IMR-90 (cell line): ENCODE measurements at regions not wholly inside any gene's neighbourhood (a gene's known extent, or its start where the extent isn't known, plus 50 kb on each side); places are given as distances from the start of the nearest gene placed in this dataset.
A peak's percentile ranks its signal among the peaks of the same experiment; 100 is the strongest.

Experiments used
- ATAC-seq: fragments of 200-7000 bp; cut with Tn5 transposase; 2 replicates; pipeline ENCODE4 v1.9.1; 2020; ENCODE audit warnings: low read depth, mild to moderate bottlenecking, moderate library complexity
- BruUV-seq: library from RNA; stranded (reverse); fragments of 400-500 nt; replicated peaks from 2 replicates; lab custom pipeline; 2021; lab: Mats Ljungman, UMichigan
- CTCF ChIA-PET: fragments of 300-600 bp; formaldehyde crosslinking; extraction: SDS; loops from one replicate; lab custom pipeline; 2021; ENCODE audit warnings: antibody characterized with exemption; lab: Yijun Ruan, JAX
- POLR2A ChIA-PET: fragments of 300-600 bp; sonication (Branson Sonifier 250); formaldehyde crosslinking; loops from one replicate; lab custom pipeline; 2022; ENCODE audit warnings: antibody characterized with exemption; ENCODE audit not compliant: unreplicated experiment; lab: Charles Lee
- DNase-seq: peaks from one replicate; pipeline ENCODE4 v3.0.0; 2013
- H2AFZ ChIP-seq: replicated peaks from 2 replicates; pipeline ENCODE3; 2013; ENCODE audit warnings: low read length, mild to moderate bottlenecking; ENCODE audit not compliant: poor library complexity
- H2AK5ac ChIP-seq: 2 replicates; pipeline ENCODE4 v1.6.1; 2013; ENCODE audit warnings: low read depth, low read length, inconsistent platforms
- H2AK9ac ChIP-seq: replicated peaks from 2 replicates; pipeline ENCODE3; 2013; ENCODE audit warnings: mild to moderate bottlenecking, low read depth, low read length, moderate library complexity; ENCODE audit not compliant: poor library complexity
- H2BK120ac ChIP-seq: 2 replicates; pipeline ENCODE4 v1.6.1; 2013; ENCODE audit warnings: low read depth, low read length, inconsistent platforms
- H2BK15ac ChIP-seq: 3 replicates; pipeline ENCODE4 v1.6.1; 2013; ENCODE audit warnings: low read depth, low read length, inconsistent platforms
- H2BK20ac ChIP-seq: 2 replicates; pipeline ENCODE4 v1.6.1; 2013; ENCODE audit warnings: low read depth, mild to moderate bottlenecking, inconsistent platforms, low read length, moderate library complexity
- H2BK5ac ChIP-seq: 2 replicates; pipeline ENCODE4 v1.6.1; 2013; ENCODE audit warnings: mild to moderate bottlenecking, low read depth, low read length, inconsistent platforms; ENCODE audit not compliant: poor library complexity, severe bottlenecking
- H3K14ac ChIP-seq: replicated peaks from 2 replicates; pipeline ENCODE4 v1.6.1; 2013; ENCODE audit warnings: low read depth, low read length, inconsistent platforms
- H3K18ac ChIP-seq: 2 replicates; pipeline ENCODE4 v1.6.1; 2013; ENCODE audit warnings: low read depth, low read length, control low read depth
- H3K23ac ChIP-seq: 2 replicates; pipeline ENCODE4 v1.6.1; 2013; ENCODE audit warnings: low read depth, low read length, inconsistent platforms
- H3K27ac ChIP-seq: 2 replicates; pipeline ENCODE4 v1.5.1; 2013; ENCODE audit warnings: mild to moderate bottlenecking, control low read depth, low read length; ENCODE audit not compliant: insufficient read depth
- H3K27me3 ChIP-seq: 2 replicates; pipeline ENCODE4 v1.6.1; 2013; ENCODE audit warnings: low read length; ENCODE audit not compliant: control insufficient read depth, insufficient read depth
- H3K36me3 ChIP-seq: 2 replicates; pipeline ENCODE4 v1.6.1; 2013; ENCODE audit warnings: low read length, mixed read lengths; ENCODE audit not compliant: control insufficient read depth, insufficient read depth
- H3K4ac ChIP-seq: 2 replicates; pipeline ENCODE4 v1.6.1; 2013; ENCODE audit warnings: low read depth, low read length, inconsistent platforms
- H3K4me1 ChIP-seq: 2 replicates; pipeline ENCODE4 v1.6.1; 2013; ENCODE audit warnings: low read length, mixed read lengths; ENCODE audit not compliant: control insufficient read depth, insufficient read depth
- H3K4me2 ChIP-seq: 2 replicates; pipeline ENCODE4 v1.6.1; 2013; ENCODE audit warnings: low read depth, mild to moderate bottlenecking, control low read depth, low read length, moderate library complexity
- H3K4me3 ChIP-seq: 2 replicates; pipeline ENCODE4 v1.5.1; 2013; ENCODE audit warnings: low read depth, mild to moderate bottlenecking, control low read depth, low read length, moderate library complexity; ENCODE audit not compliant: insufficient read depth
- H3K56ac ChIP-seq: 2 replicates; pipeline ENCODE4 v1.6.1; 2013; ENCODE audit warnings: low read length, inconsistent platforms; ENCODE audit not compliant: insufficient read depth; ENCODE audit errors: extremely low read depth
- H3K79me1 ChIP-seq, 2 experiments: 2 replicates each; pipeline ENCODE4 v1.6.1; 2013; ENCODE audit warnings: low read length in 2 of 2, inconsistent platforms in 1 of 2, low read depth in 1 of 2
- H3K9ac ChIP-seq: 2 replicates; pipeline ENCODE4 v1.6.1; 2013; ENCODE audit warnings: low read depth, low read length, control low read depth
- H3K9me1 ChIP-seq: 2 replicates; pipeline ENCODE4 v1.6.1; 2013; ENCODE audit warnings: low read length, inconsistent platforms; ENCODE audit not compliant: insufficient read depth
- H3K9me3 ChIP-seq: 2 replicates; pipeline ENCODE4 v1.6.1; 2013; ENCODE audit warnings: low read length; ENCODE audit not compliant: control insufficient read depth, insufficient read depth
- H4K20me1 ChIP-seq: 2 replicates; pipeline ENCODE4 v1.6.1; 2013; ENCODE audit warnings: low read length, inconsistent platforms; ENCODE audit not compliant: insufficient read depth
- H4K5ac ChIP-seq: 2 replicates; pipeline ENCODE4 v1.6.1; 2013; ENCODE audit warnings: mild to moderate bottlenecking, low read depth, low read length, control low read depth
- H4K8ac ChIP-seq, 2 experiments: 2 replicates each; pipeline ENCODE4 v1.6.1; 2013; ENCODE audit warnings: low read depth in 2 of 2, low read length in 2 of 2, control low read depth in 1 of 2, inconsistent platforms in 1 of 2
- H4K91ac ChIP-seq: 2 replicates; pipeline ENCODE4 v1.6.1; 2013; ENCODE audit warnings: low read depth, low read length, inconsistent platforms; ENCODE audit not compliant: insufficient read depth
- BHLHE40 ChIP-seq: fragments of 150-350 bp; IDR thresholded peaks from 2 replicates; pipeline ENCODE4 v1.6.1; 2016; ENCODE audit warnings: mild to moderate bottlenecking, low read depth, low read length
- CEBPB ChIP-seq: IDR thresholded peaks from 2 replicates; pipeline ENCODE4 v1.6.1; 2012; ENCODE audit warnings: low read depth, low read length, improper control_type of control experiment
- CHD1 ChIP-seq: IDR thresholded peaks from 2 replicates; pipeline ENCODE4 v1.6.1; 2012; ENCODE audit warnings: low read depth, low read length, improper control_type of control experiment
- FOS ChIP-seq: fragments of 150-350 bp; IDR thresholded peaks from 2 replicates; pipeline ENCODE4 v1.6.1; 2016; ENCODE audit warnings: low read depth, low read length
- MAFK ChIP-seq: IDR thresholded peaks from 2 replicates; pipeline ENCODE4 v1.6.1; 2012; ENCODE audit warnings: low read depth, low read length, improper control_type of control experiment
- MAZ ChIP-seq: IDR thresholded peaks from 2 replicates; pipeline ENCODE4 v1.6.1; 2012; ENCODE audit warnings: low read depth, mild to moderate bottlenecking, low read length, improper control_type of control experiment, moderate library complexity, borderline replicate concordance
- MXI1 ChIP-seq: IDR thresholded peaks from 2 replicates; pipeline ENCODE4 v1.6.1; 2012; ENCODE audit warnings: low read depth, mild to moderate bottlenecking, low read length, moderate library complexity, borderline replicate concordance
- NFE2L2 ChIP-seq: fragments of 150-350 bp; IDR thresholded peaks from 2 replicates; pipeline ENCODE4 v1.6.1; 2016; ENCODE audit warnings: low read depth, mild to moderate bottlenecking, low read length
- POLR2A ChIP-seq: IDR thresholded peaks from 2 replicates; pipeline ENCODE4 v1.6.1; 2012; ENCODE audit warnings: mild to moderate bottlenecking, low read depth, low read length
- RAD21 ChIP-seq: IDR thresholded peaks from 2 replicates; pipeline ENCODE4 v1.6.1; 2012; ENCODE audit warnings: low read length, improper control_type of control experiment
- RCOR1 ChIP-seq: IDR thresholded peaks from 2 replicates; pipeline ENCODE4 v1.6.1; 2012; ENCODE audit warnings: mild to moderate bottlenecking, low read length, improper control_type of control experiment; ENCODE audit not compliant: insufficient replicate concordance
- whole genome bisulfite sequencing, 2 experiments: methylation state at CpG; one replicate each; pipeline versions ENCODE4 v1.1.5 to v1.1.7; 2013; ENCODE audit warnings: missing lambda C conversion rate in 2 of 2; ENCODE audit not compliant: insufficient read length in 1 of 2; ENCODE audit errors: extremely low coverage in 2 of 2; 5-methylcytosine and 5-hydroxymethylcytosine counted together
- dilution Hi-C: fragments of 300-500 bp; cut with HindIII; formaldehyde crosslinking; loops from one replicate; pipeline ENCODE4 v1.14.3; 2018; ENCODE audit warnings: low sequenced_read_pairs; ENCODE audit not compliant: unreplicated experiment
- in situ Hi-C: fragments of 300-500 bp; cut with MboI; formaldehyde crosslinking; loops from 3 replicates; pipeline ENCODE4 v1.14.3; 2019; ENCODE audit warnings: low sequenced_read_pairs, inconsistent platforms, mixed read lengths
- intact Hi-C: fragments of 100-400 bp; cut with micrococcal nuclease; formaldehyde crosslinking; loops from 2 replicates; pipeline ENCODE4 v1.10.0; 2022
- TF ChIP-seq, protein P1 (sequence below): fragments of 150-350 bp; IDR thresholded peaks from 2 replicates; pipeline ENCODE4 v1.6.1; 2017; ENCODE audit warnings: mild to moderate bottlenecking, antibody characterized with exemption, low read length, low read depth

DNA sequence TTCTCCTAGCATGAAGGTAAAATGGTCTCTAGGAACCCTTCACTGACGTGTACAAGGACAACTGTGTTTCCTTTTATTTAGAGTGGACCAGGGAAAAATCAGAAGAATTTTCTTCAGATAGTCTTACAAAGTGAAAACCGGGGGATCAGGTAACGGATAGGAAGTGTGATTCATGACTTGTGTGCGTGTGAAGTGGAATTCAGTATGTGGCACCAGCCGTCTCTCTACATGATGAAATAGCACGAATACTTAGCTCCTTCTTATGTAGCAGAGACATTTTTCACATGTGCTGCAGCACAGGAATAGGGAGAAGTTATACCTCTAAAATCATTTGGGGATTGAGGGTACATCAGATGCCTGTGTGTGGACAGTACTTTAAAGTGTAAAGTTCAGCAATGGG lies 159.2 kb downstream of the MEX3B start:
- in situ Hi-C loops: no loop called here
- H2BK20ac ChIP-seq: no peak overlapping the region; the same call in 1 of the 2 replicates

More for the DNA sequence above, 159.2 kb downstream of the MEX3B start:
- Histone ChIP-seq H3K27ac (no peak overlapping the region), H2BK5ac (no peak overlapping the region), H4K8ac (no peak overlapping the region), H3K23ac (no peak overlapping the region), H3K9me1 (peaks cover 16% of the 10 kb centered on the region), H4K20me1 (no peaks in the 10 kb centered on the region), H3K9ac (no peak overlapping the region), H3K4me1 (peaks cover 12% of the 10 kb centered on the region), H4K91ac (no peak overlapping the region), H3K27me3 (no peaks in the 10 kb centered on the region), H2AK9ac (no peak overlapping the region), H2BK120ac (no peak overlapping the region; the same call in 1 of the 2 replicates), H3K9me3 (no peaks in the 10 kb centered on the region), H3K36me3 (no peaks in the 10 kb centered on the region), H3K4me3 (no peak overlapping the region), H3K18ac (no peak overlapping the region), H3K14ac (no peak overlapping the region), H3K79me1 (no peaks in the 10 kb centered on the region), H2BK15ac (no peak overlapping the region), H4K5ac (no peak overlapping the region), H3K4me2 (no peak overlapping the region), H3K4ac (no peak overlapping the region), H2AFZ (no peak overlapping the region), H3K56ac (no peak overlapping the region), H2AK5ac (no peak overlapping the region)
- BruUV-seq: no TSS peak
- ChIA-PET POLR2A (no interaction called here), CTCF (no interaction called here)
- dilution Hi-C loops (no loop called here), intact Hi-C loops (no loop called here)
- DNase-seq: peak; percentile 59
- no CpG with 5 or more reads among the region's 6 CpGs for WGBS, 2 experiments
- TF ChIP-seq MAZ (no peak), CEBPB (no peak), BHLHE40 (no peak), CHD1 (no peak), POLR2A (no peak), RCOR1 (no peak), NFE2L2 (no peak), RAD21 (no peak), MAFK (no peak), FOS (no peak), MXI1 (no peak)
- TF ChIP-seq, protein P1, sequence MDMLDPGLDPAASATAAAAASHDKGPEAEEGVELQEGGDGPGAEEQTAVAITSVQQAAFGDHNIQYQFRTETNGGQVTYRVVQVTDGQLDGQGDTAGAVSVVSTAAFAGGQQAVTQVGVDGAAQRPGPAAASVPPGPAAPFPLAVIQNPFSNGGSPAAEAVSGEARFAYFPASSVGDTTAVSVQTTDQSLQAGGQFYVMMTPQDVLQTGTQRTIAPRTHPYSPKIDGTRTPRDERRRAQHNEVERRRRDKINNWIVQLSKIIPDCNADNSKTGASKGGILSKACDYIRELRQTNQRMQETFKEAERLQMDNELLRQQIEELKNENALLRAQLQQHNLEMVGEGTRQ: no peak
- ATAC-seq: no peak
